ENCODE measurements at regions not wholly inside any gene's neighbourhood (a gene's known extent, or its start where the extent isn't known, plus 50 kb on each side); places are given as distances from the start of the nearest gene placed in this dataset.

GRCh38 chr12:4220536-4221257, 52.9 kb upstream of the CCND2 start (continued):
- TF ChIP-seq ZBTB33 (IDR thresholded peaks at IDR 0.05; ENCODE audit: extremely low read depth, insufficient replicate concordance, low read length), result no peak

GRCh38 chr12:4217091-4217490, 56.5 kb upstream of the CCND2 start:
- Histone ChIP-seq H3K9me3 (ENCODE audit: control insufficient read depth in 1 of 2, insufficient read depth in 1 of 2, low read depth in 1 of 2, low read length in 2 of 2) (no peaks in the 10 kb centered on the region), H3K27me3 (ENCODE audit: insufficient read depth, low read length) (peaks cover 76% of the 10 kb centered on the region), H3K9me2 (ENCODE audit: insufficient read depth) (no peaks in the 10 kb centered on the region), H3K27ac (ENCODE audit: low read depth, low read length) (no peak overlapping the region), H3K4me1 (ENCODE audit: control insufficient read depth in 1 of 2, insufficient read depth in 2 of 2, low read length in 2 of 2) (no peaks in the 10 kb centered on the region), H3K4me2 (ENCODE audit: low read length) (no peak overlapping the region), H2AFZ (ENCODE audit: low read depth, low read length, poor library complexity, severe bottlenecking) (no peak overlapping the region), H3K4me3 (replicated peaks in 1 of 2; ENCODE audit: low read depth in 1 of 2, low read length in 2 of 2) (no peak overlapping the region), H3K9ac (ENCODE audit: low read length) (no peak overlapping the region), H3K79me2 (ENCODE audit: insufficient read depth, low read length) (no peaks in the 10 kb centered on the region), H3K36me3 (ENCODE audit: control insufficient read depth in 1 of 2, insufficient read depth in 2 of 2, low read length in 2 of 2) (no peaks in the 10 kb centered on the region), H4K20me1 (ENCODE audit: insufficient read depth) (no peaks in the 10 kb centered on the region)
- intact Hi-C loops (cut with micrococcal nuclease), result no loop called here
- POLR2A ChIA-PET, result no interaction called here
- RAD21 ChIA-PET (ENCODE audit: low non-redundant PET in 1 of 2, low total read pairs in 2 of 2, uncharacterized antibody in 2 of 2, unreplicated experiment in 2 of 2), result no interaction called here
- CTCF ChIA-PET, result no interaction called here
- DNase-seq (ENCODE audit: low read depth, low spot score) (no peak), ATAC-seq (no peak)
- BruUV-seq (replicated peaks), result no TSS peak
- no peak for TF ChIP-seq MAX (IDR thresholded peaks at IDR 0.05)
- TF ChIP-seq YY1 (IDR thresholded peaks at IDR 0.05; ENCODE audit: extremely low read depth, insufficient replicate concordance, low read depth, low read length), result no peak
- no peak for TF ChIP-seq ELF1 (IDR thresholded peaks at IDR 0.05; ENCODE audit: borderline replicate concordance, low read depth)
- no peak for TF ChIP-seq ZFX (IDR thresholded peaks at IDR 0.05)
- TF ChIP-seq EGR1 (IDR thresholded peaks at IDR 0.05; ENCODE audit: low read depth), result no peak
- no peak for TF ChIP-seq ZBTB33 (IDR thresholded peaks at IDR 0.05; ENCODE audit: extremely low read depth, insufficient replicate concordance, low read length)
- no peak for TF ChIP-seq POLR2AphosphoS5 (IDR thresholded peaks at IDR 0.05; ENCODE audit: low read depth, low read length)
- no peak for TF ChIP-seq SP1 (IDR thresholded peaks at IDR 0.05; ENCODE audit: low read depth)
- TF ChIP-seq POLR2A (IDR thresholded peaks at IDR 0.05; ENCODE audit: borderline replicate concordance, extremely low read depth, insufficient read depth, insufficient read length), result no peak
- TF ChIP-seq SRF (IDR thresholded peaks at IDR 0.05; ENCODE audit: low read depth), result no peak
- no peak for TF ChIP-seq ZNF274 (IDR thresholded peaks at IDR 0.05; ENCODE audit: low read depth, low read length)
- TF ChIP-seq JUND (IDR thresholded peaks at IDR 0.05), result no peak
- TF ChIP-seq RAD21 (IDR thresholded peaks at IDR 0.05; ENCODE audit: low read depth), result no peak
- TF ChIP-seq REST (IDR thresholded peaks at IDR 0.05; ENCODE audit: low read depth), result no peak
- no peak for TF ChIP-seq EZH2 (IDR thresholded peaks at IDR 0.05)
- no peak for TF ChIP-seq EZH2phosphoT487 (IDR thresholded peaks at IDR 0.05; ENCODE audit: borderline replicate concordance)
- TF ChIP-seq SIN3A (IDR thresholded peaks at IDR 0.05; ENCODE audit: low read depth), result no peak
- TF ChIP-seq CEBPB (IDR thresholded peaks at IDR 0.05; ENCODE audit: low read depth), result no peak
- TF ChIP-seq ATF3 (IDR thresholded peaks at IDR 0.05), result no peak

All from HCT116 (cell line).